Endothelial cell of umbilical vein (primary cell): ENCODE measurements at regions not wholly inside any gene's neighbourhood (a gene's known extent, or its start where the extent isn't known, plus 50 kb on each side); places are given as distances from the start of the nearest gene placed in this dataset.

Experiments
- BruUV-seq: library from RNA; stranded (reverse); fragments of 400-500 nt; replicated peaks from 2 replicates; lab custom pipeline; 2021; lab: Mats Ljungman, UMichigan
- CTCF ChIA-PET: fragments of 300-600, 350-600 bp; sonication (Branson Sonifier 250); formaldehyde crosslinking; loops from one replicate; lab custom pipeline; 2021; ENCODE audit warnings: antibody characterized with exemption, inconsistent platforms; lab: Charles Lee
- POLR2A ChIA-PET: fragments of 300-600, 350-600 bp; sonication (Branson Sonifier 250); formaldehyde crosslinking; loops from one replicate; lab custom pipeline; 2021; ENCODE audit warnings: antibody characterized with exemption, inconsistent platforms; lab: Charles Lee
- DNase-seq: peaks from one replicate; pipeline ENCODE4 v3.0.0-alpha.2; 2011; ENCODE audit warnings: low read depth, low spot score
- FAIRE-seq: peaks from 2 replicates; lab custom pipeline; 2011; peaks lifted over from hg19 to GRCh38; lab: Jason Lieb, UNC
- H2AFZ ChIP-seq: 2 replicates; pipeline ENCODE4 v1.6.0; 2012; ENCODE audit warnings: low read depth, low read length, control low read depth, inconsistent platforms
- H3K27ac ChIP-seq: 2 replicates; pipeline ENCODE4 v1.5.1; 2011; ENCODE audit warnings: low read depth, mild to moderate bottlenecking, control low read depth, low read length, moderate library complexity; ENCODE audit not compliant: insufficient read depth
- H3K27me3 ChIP-seq, 2 experiments: 2 replicates each; pipeline versions ENCODE4 v1.6.0 to v1.6.1; 2011; ENCODE audit warnings: low read length in 2 of 2, mixed read lengths in 1 of 2; ENCODE audit not compliant: control insufficient read depth in 2 of 2, insufficient read depth in 2 of 2
- H3K36me3 ChIP-seq, 2 experiments: 2 replicates in 1 of 2; 3 replicates in 1 of 2; pipeline ENCODE4 v1.5.1; 2011; ENCODE audit warnings: low read length in 2 of 2, mild to moderate bottlenecking in 1 of 2, moderate library complexity in 1 of 2; ENCODE audit not compliant: control insufficient read depth in 2 of 2, insufficient read depth in 2 of 2; ENCODE audit errors: extremely low read depth in 1 of 2
- H3K4me1 ChIP-seq: 3 replicates; pipeline ENCODE4 v1.5.1; 2011; ENCODE audit warnings: mild to moderate bottlenecking, low read length; ENCODE audit not compliant: control insufficient read depth, insufficient read depth; ENCODE audit errors: extremely low read depth
- H3K4me2 ChIP-seq: 2 replicates; pipeline ENCODE4 v1.6.1; 2011; ENCODE audit warnings: low read length, control low read depth, mixed read lengths; ENCODE audit not compliant: insufficient read depth
- H3K4me3 ChIP-seq, 3 experiments: fragments of 200-600 bp in 1 of 3; sonication (generic), shearing (Covaris generic) in 1 of 3; replicated peaks in 1 of 3; 2 replicates each; pipeline ENCODE4 v1.5.1; 2011 to 2016; ENCODE audit warnings: control low read depth in 3 of 3, low read length in 3 of 3, mild to moderate bottlenecking in 2 of 3, inconsistent platforms in 1 of 3, low read depth in 1 of 3, moderate library complexity in 1 of 3; ENCODE audit not compliant: insufficient read depth in 1 of 3
- H3K79me2 ChIP-seq: 2 replicates; pipeline ENCODE4 v1.6.0; 2012; ENCODE audit warnings: low read length, inconsistent platforms; ENCODE audit not compliant: control insufficient read depth, insufficient read depth
- H3K9ac ChIP-seq: replicated peaks from 2 replicates; pipeline ENCODE3; 2011; ENCODE audit warnings: low read length, control low read depth; ENCODE audit not compliant: insufficient read depth; ENCODE audit errors: extremely low read depth
- H3K9me1 ChIP-seq: replicated peaks from 3 replicates; pipeline ENCODE4 v1.6.0; 2011; ENCODE audit warnings: mild to moderate bottlenecking, low read length; ENCODE audit not compliant: control insufficient read depth, insufficient read depth; ENCODE audit errors: extremely low read depth
- H3K9me3 ChIP-seq: replicated peaks from 2 replicates; pipeline ENCODE4 v1.5.1; 2012; ENCODE audit warnings: low read length, inconsistent platforms; ENCODE audit not compliant: control insufficient read depth, insufficient read depth
- H4K20me1 ChIP-seq: replicated peaks from 2 replicates; pipeline ENCODE3; 2011; ENCODE audit warnings: mild to moderate bottlenecking, low read length; ENCODE audit not compliant: control insufficient read depth, insufficient read depth; ENCODE audit errors: extremely low read depth
- EZH2 ChIP-seq: IDR thresholded peaks from 2 replicates; pipeline ENCODE4 v1.6.1; 2012; ENCODE audit warnings: borderline replicate concordance, low read depth, mild to moderate bottlenecking, moderate library complexity, low read length, inconsistent platforms; ENCODE audit not compliant: severe bottlenecking
- FOS ChIP-seq: IDR thresholded peaks from 2 replicates; pipeline ENCODE4 v1.6.1; 2011; ENCODE audit warnings: mild to moderate bottlenecking, low read length, moderate library complexity, borderline replicate concordance; ENCODE audit not compliant: insufficient read depth
- GATA2 ChIP-seq: IDR thresholded peaks from 2 replicates; pipeline ENCODE4 v1.7.0; 2011; ENCODE audit warnings: low read depth, mild to moderate bottlenecking, moderate library complexity, mixed read lengths, low read length; ENCODE audit not compliant: insufficient read length, insufficient read depth
- JUN ChIP-seq: IDR thresholded peaks from 2 replicates; pipeline ENCODE4 v1.6.1; 2011; ENCODE audit warnings: borderline replicate concordance, low read depth; ENCODE audit not compliant: insufficient read length, insufficient read depth
- MYC ChIP-seq: IDR thresholded peaks from one replicate; pipeline ENCODE4 v1.6.1; 2011; ENCODE audit warnings: mild to moderate bottlenecking, low read depth, low read length
- POLR2A ChIP-seq: IDR thresholded peaks from 2 replicates; pipeline ENCODE4 v1.6.1; 2012; ENCODE audit warnings: low read depth, mild to moderate bottlenecking, control low read depth, low read length
- POLR2AphosphoS5 ChIP-seq: IDR thresholded peaks from 2 replicates; pipeline ENCODE4 v1.6.1; 2012; ENCODE audit warnings: low read depth, mild to moderate bottlenecking, control low read depth, low read length, moderate library complexity; ENCODE audit not compliant: insufficient read depth
- dilution Hi-C: fragments of 300-500 bp; cut with MboI; formaldehyde crosslinking; loops from one replicate; pipeline ENCODE4 v1.15.0; 2019; ENCODE audit warnings: low sequenced_read_pairs; ENCODE audit not compliant: extremely low pct_ligation_motif_present
- intact Hi-C: fragments of 100-400 bp; cut with micrococcal nuclease; formaldehyde crosslinking; loops from one replicate; pipeline ENCODE4 v1.10.0; 2022
- TF ChIP-seq, protein P1 (sequence below), 2 donors: IDR thresholded peaks; 1 replicate in 1 of 2; 2 replicates in 1 of 2; pipeline ENCODE4 v1.5.1; 2011; ENCODE audit warnings: low read length in 2 of 2, mild to moderate bottlenecking in 2 of 2, moderate library complexity in 2 of 2, control low read depth in 1 of 2, inconsistent platforms in 1 of 2, low read depth in 1 of 2; ENCODE audit not compliant: insufficient read depth in 1 of 2; ENCODE audit errors: extremely low read depth in 1 of 2
- TF ChIP-seq, protein P2 (sequence below): IDR thresholded peaks from 2 replicates; pipeline ENCODE4 v1.6.1; 2011; ENCODE audit not compliant: insufficient read depth, insufficient read length

DNA sequence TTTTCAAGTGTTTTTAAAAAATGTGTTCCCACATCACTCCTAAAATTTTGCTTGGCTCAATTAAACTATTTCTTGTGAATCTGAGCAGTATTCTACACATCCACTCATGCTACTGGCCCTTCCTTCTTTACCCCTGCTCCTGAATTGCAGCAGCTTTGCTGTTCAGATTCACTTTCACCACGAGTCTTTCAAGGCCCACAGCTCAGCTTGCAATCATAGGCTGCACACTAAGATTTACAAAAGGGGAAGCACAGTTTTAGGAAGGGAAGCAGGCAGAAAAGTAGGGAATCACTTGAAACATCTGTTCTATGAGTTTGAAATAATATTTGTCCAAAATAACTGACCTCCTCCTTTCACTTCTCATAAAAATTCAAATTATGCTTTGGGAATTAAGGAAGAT, 70.9 kb upstream of the EDEM3 start:
- BruUV-seq, result no TSS peak
- dilution Hi-C loops, result no loop called here
- Histone ChIP-seq H3K9me1 (no peaks in the 10 kb centered on the region), H3K4me1 (no peaks in the 10 kb centered on the region), H3K27me3 (peaks cover 0 to 2% of the 10 kb centered on the region in 2 experiments), H3K9ac (no peak overlapping the region), H3K4me3 (no peak overlapping the region), H3K79me2 (no peaks in the 10 kb centered on the region), H2AFZ (no peak overlapping the region), H3K4me2 (no peak overlapping the region), H3K27ac (no peak overlapping the region), H3K36me3 (no peaks in the 10 kb centered on the region), H3K9me3 (no peaks in the 10 kb centered on the region), H4K20me1 (no peaks in the 10 kb centered on the region)
- DNase-seq (no peak), FAIRE-seq (no peak)
- TF ChIP-seq POLR2A, result no peak
- intact Hi-C loops, result no loop called here
- CTCF ChIA-PET, result interaction anchor here (0.7 kb wide), 1 partner anchor 145 kb away, joined by 3 read pairs; no protein-coding TSS in a partner anchor
- POLR2A ChIA-PET, result no interaction called here

DNA sequence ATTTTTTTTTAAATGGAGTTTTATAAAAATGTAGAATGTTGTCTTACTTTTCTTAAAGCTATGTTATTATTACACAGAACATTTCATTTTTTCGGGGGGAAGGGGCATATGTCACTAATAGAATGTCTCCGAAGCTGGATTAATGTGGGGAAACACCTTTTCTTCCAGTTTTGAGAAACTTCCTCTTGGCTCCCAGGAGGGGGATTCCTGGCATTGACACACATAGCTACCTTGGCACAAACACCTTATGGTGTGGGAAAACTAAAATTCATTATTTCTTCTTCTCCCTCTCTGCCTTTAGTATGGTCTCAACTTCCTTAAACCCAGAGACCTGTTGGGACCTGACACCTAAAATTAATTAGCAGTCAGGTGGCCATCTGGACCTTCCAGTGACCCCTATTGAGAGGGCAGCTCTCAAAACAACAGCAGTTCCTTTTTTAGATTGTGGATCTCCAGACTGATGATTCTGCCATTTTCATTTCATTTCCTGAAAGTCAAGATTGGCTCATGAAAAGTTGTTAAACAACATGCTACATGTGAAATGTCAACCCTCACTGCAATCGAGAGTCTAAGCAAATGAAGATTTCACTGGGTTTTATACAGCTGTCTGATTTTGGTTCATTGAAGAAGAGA, 70.1 kb upstream of the EDEM3 start:
- DNase-seq, result no peak
- H3K9me1 ChIP-seq, result no peaks in the 10 kb centered on the region
- ChIA-PET CTCF (interaction anchor here (0.7 kb wide), 1 partner anchor 345 kb away, joined by 3 read pairs; no protein-coding TSS in a partner anchor), POLR2A (no interaction called here)
- BruUV-seq, result no TSS peak
- no peaks in the 10 kb centered on the region for H3K36me3 ChIP-seq
- no peaks in the 10 kb centered on the region for H4K20me1 ChIP-seq
- H3K4me1 ChIP-seq, result no peaks in the 10 kb centered on the region
- no peak overlapping the region for H3K9ac ChIP-seq
- no peaks in the 10 kb centered on the region for H3K9me3 ChIP-seq
- intact Hi-C loops (no loop called here), dilution Hi-C loops (no loop called here)
- TF ChIP-seq JUN (no peak), GATA2 (no peak), POLR2AphosphoS5 (no peak), MYC (no peak), FOS (no peak), EZH2 (no peak), POLR2A (no peak)
- TF ChIP-seq, protein P1, sequence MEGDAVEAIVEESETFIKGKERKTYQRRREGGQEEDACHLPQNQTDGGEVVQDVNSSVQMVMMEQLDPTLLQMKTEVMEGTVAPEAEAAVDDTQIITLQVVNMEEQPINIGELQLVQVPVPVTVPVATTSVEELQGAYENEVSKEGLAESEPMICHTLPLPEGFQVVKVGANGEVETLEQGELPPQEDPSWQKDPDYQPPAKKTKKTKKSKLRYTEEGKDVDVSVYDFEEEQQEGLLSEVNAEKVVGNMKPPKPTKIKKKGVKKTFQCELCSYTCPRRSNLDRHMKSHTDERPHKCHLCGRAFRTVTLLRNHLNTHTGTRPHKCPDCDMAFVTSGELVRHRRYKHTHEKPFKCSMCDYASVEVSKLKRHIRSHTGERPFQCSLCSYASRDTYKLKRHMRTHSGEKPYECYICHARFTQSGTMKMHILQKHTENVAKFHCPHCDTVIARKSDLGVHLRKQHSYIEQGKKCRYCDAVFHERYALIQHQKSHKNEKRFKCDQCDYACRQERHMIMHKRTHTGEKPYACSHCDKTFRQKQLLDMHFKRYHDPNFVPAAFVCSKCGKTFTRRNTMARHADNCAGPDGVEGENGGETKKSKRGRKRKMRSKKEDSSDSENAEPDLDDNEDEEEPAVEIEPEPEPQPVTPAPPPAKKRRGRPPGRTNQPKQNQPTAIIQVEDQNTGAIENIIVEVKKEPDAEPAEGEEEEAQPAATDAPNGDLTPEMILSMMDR (IDR thresholded peaks at IDR 0.05; ENCODE audit: extremely low read depth in 1 of 2, insufficient read depth in 1 of 2, low read depth in 1 of 2, low read length in 2 of 2), result no peak
- TF ChIP-seq, protein P2, sequence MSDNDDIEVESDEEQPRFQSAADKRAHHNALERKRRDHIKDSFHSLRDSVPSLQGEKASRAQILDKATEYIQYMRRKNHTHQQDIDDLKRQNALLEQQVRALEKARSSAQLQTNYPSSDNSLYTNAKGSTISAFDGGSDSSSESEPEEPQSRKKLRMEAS, result no peak
- no peak overlapping the region for H3K4me3 ChIP-seq
- H3K27me3 ChIP-seq, result peaks cover 0 to 2% of the 10 kb centered on the region in 2 experiments
- H3K79me2 ChIP-seq, result no peaks in the 10 kb centered on the region
- FAIRE-seq, result no peak
- H2AFZ ChIP-seq, result no peak overlapping the region
- no peak overlapping the region for H3K4me2 ChIP-seq
- H3K27ac ChIP-seq, result no peak overlapping the region
